CD4-positive, alpha-beta T cell (primary cell): ENCODE measurements at regions not wholly inside any gene's neighbourhood (a gene's known extent, or its start where the extent isn't known, plus 50 kb on each side); places are given as distances from the start of the nearest gene placed in this dataset.

Experiments
- ATAC-seq: fragments of 200-7000 bp; cut with Tn5 transposase; one replicate; pipeline ENCODE4 v1.10.0; 2022; ENCODE audit warnings: mild to moderate bottlenecking; ENCODE audit not compliant: poor library complexity
- CTCF ChIA-PET: fragments of 350-600 bp; sonication (Branson Sonifier 250); formaldehyde crosslinking; loops from one replicate; lab custom pipeline; 2021; ENCODE audit warnings: antibody characterized with exemption, inconsistent platforms; lab: Charles Lee
- POLR2A ChIA-PET: fragments of 350-600 bp; sonication (Branson Sonifier 250); formaldehyde crosslinking; loops from one replicate; lab custom pipeline; 2021; ENCODE audit warnings: antibody characterized with exemption, inconsistent platforms; lab: Charles Lee
- DNase-seq, 14 experiments: peaks; one replicate each; pipeline ENCODE4 v3.0.0-alpha.2; 2013 to 2020; ENCODE audit warnings: mixed read lengths in 2 of 14
- H3K27ac ChIP-seq, 2 donors: one replicate each; pipeline versions ENCODE4 v1.5.1 to v1.7.0; 2013; ENCODE audit warnings: low read length in 2 of 2, low read depth in 1 of 2, mild to moderate bottlenecking in 1 of 2
- H3K27me3 ChIP-seq, 2 experiments: 1 replicate in 1 of 2; 2 replicates in 1 of 2; pipeline versions ENCODE4 v1.6.1 to v1.7.0; 2013; ENCODE audit warnings: low read length in 2 of 2, control low read depth in 1 of 2, mild to moderate bottlenecking in 1 of 2, moderate library complexity in 1 of 2; ENCODE audit not compliant: insufficient read depth in 2 of 2, control insufficient read depth in 1 of 2
- H3K36me3 ChIP-seq: one replicate; pipeline ENCODE4 v1.6.1; 2013; ENCODE audit warnings: low read length, control low read depth; ENCODE audit not compliant: insufficient read depth
- H3K4me1 ChIP-seq: one replicate; pipeline ENCODE4 v1.6.1; 2013; ENCODE audit warnings: low read length, control low read depth; ENCODE audit not compliant: insufficient read depth
- H3K4me3 ChIP-seq: one replicate; pipeline ENCODE4 v1.5.1; 2013; ENCODE audit warnings: mild to moderate bottlenecking, low read length, moderate library complexity
- H3K9me3 ChIP-seq, 2 experiments: 1 replicate in 1 of 2; 2 replicates in 1 of 2; pipeline versions ENCODE4 v1.6.1 to v1.7.0; 2013; ENCODE audit warnings: low read length in 2 of 2, mild to moderate bottlenecking in 2 of 2, control low read depth in 1 of 2, moderate library complexity in 1 of 2; ENCODE audit not compliant: control insufficient read depth in 1 of 2, insufficient read depth in 1 of 2
- H3K27ac Mint-ChIP-seq: one replicate; pipeline ENCODE4 v1.8.0; 2020; ENCODE audit warnings: mixed read lengths
- H3K27me3 Mint-ChIP-seq: one replicate; pipeline ENCODE4 v1.8.0; 2021; ENCODE audit warnings: mixed read lengths
- H3K36me3 Mint-ChIP-seq: one replicate; pipeline ENCODE4 v1.8.0; 2021; ENCODE audit warnings: low read depth, mixed read lengths
- H3K4me1 Mint-ChIP-seq: one replicate; pipeline ENCODE4 v1.8.0; 2021; ENCODE audit warnings: low read depth, mixed read lengths
- H3K4me3 Mint-ChIP-seq: one replicate; pipeline ENCODE4 v1.8.0; 2020; ENCODE audit warnings: mild to moderate bottlenecking, mixed read lengths
- H3K9me3 Mint-ChIP-seq: one replicate; pipeline ENCODE4 v1.8.0; 2020; ENCODE audit warnings: mixed read lengths
- CTCF ChIP-seq: fragments of 200-600 bp; IDR thresholded peaks from one replicate; pipeline ENCODE4 v1.8.0; 2022; ENCODE audit warnings: antibody characterized with exemption, mild to moderate bottlenecking
- intact Hi-C, 2 experiments: fragments of 100-400 bp; cut with DNase I in 1 of 2; cut with micrococcal nuclease in 1 of 2; formaldehyde crosslinking; loops; one replicate each; pipeline versions ENCODE4 v1.15.1 to v1.9.0; 2023 to 2025; cut with DNase I, micrococcal nuclease

- ChIA-PET CTCF (no interaction called here), POLR2A (no interaction called here)
- Histone ChIP-seq H3K27ac (no peak overlapping the region), H3K4me3 (no peak overlapping the region), H3K27me3 (peaks cover 0 to 3% of the 10 kb centered on the region in 2 experiments), H3K9me3 (no peaks in the 10 kb centered on the region), H3K4me1 (no peaks in the 10 kb centered on the region), H3K36me3 (no peaks in the 10 kb centered on the region)
- no peak for TF ChIP-seq CTCF
- intact Hi-C loops, result no loop called here
- Mint-ChIP-seq H3K9me3 (no peaks in the 10 kb centered on the region), H3K4me1 (no peaks in the 10 kb centered on the region), H3K27ac (no peak overlapping the region), H3K4me3 (no peak overlapping the region), H3K36me3 (no peaks in the 10 kb centered on the region), H3K27me3 (peaks cover 8% of the 10 kb centered on the region)
- DNase-seq, result no peak
- no peak for ATAC-seq
Measured at GRCh38 chr15:35695003-35695402, 149.0 kb upstream of the DPH6 start.

GRCh38 chr15:35696767-35697231 lies 150.8 kb upstream of the DPH6 start:
- CTCF ChIA-PET, result no interaction called here
- POLR2A ChIA-PET, result no interaction called here
- H3K27me3 Mint-ChIP-seq, result peaks cover 3% of the 10 kb centered on the region
- H3K36me3 Mint-ChIP-seq, result no peaks in the 10 kb centered on the region
- ATAC-seq (no peak), DNase-seq (no peak)
- H3K27me3 ChIP-seq, result no peaks in the 10 kb centered on the region
- no peaks in the 10 kb centered on the region for H3K4me1 Mint-ChIP-seq
- H3K4me3 Mint-ChIP-seq, result no peak overlapping the region
- H3K9me3 ChIP-seq, result no peaks in the 10 kb centered on the region
- H3K9me3 Mint-ChIP-seq, result no peaks in the 10 kb centered on the region
- no peak overlapping the region for H3K4me3 ChIP-seq
- no peak for TF ChIP-seq CTCF
- no peak overlapping the region for H3K27ac Mint-ChIP-seq
- intact Hi-C loops, result no loop called here
- no peak overlapping the region for H3K27ac ChIP-seq
- no peaks in the 10 kb centered on the region for H3K36me3 ChIP-seq
- no peaks in the 10 kb centered on the region for H3K4me1 ChIP-seq

- Mint-ChIP-seq H3K27ac (no peak overlapping the region), H3K9me3 (no peaks in the 10 kb centered on the region), H3K27me3 (no peaks in the 10 kb centered on the region), H3K36me3 (no peaks in the 10 kb centered on the region), H3K4me1 (no peaks in the 10 kb centered on the region), H3K4me3 (no peak overlapping the region)
- H3K27ac ChIP-seq, result no peak overlapping the region
- ChIA-PET POLR2A (no interaction called here), CTCF (no interaction called here)
- intact Hi-C loops, result no loop called here
- H3K9me3 ChIP-seq, result no peaks in the 10 kb centered on the region
- DNase-seq (no peak), ATAC-seq (no peak)
- H3K4me3 ChIP-seq, result no peak overlapping the region
- no peaks in the 10 kb centered on the region for H3K27me3 ChIP-seq
- no peaks in the 10 kb centered on the region for H3K4me1 ChIP-seq
- TF ChIP-seq CTCF, result no peak
- no peaks in the 10 kb centered on the region for H3K36me3 ChIP-seq
Measured at GRCh38 chr15:35697549-35698299, 151.8 kb upstream of the DPH6 start.
